ENCODE measurements at regions not wholly inside any gene's neighbourhood (a gene's known extent, or its start where the extent isn't known, plus 50 kb on each side); places are given as distances from the start of the nearest gene placed in this dataset.

- ATAC-seq (ENCODE audit: low FRiP score) (no peak), DNase-seq (no peak)
- intact Hi-C loops (cut with DNase I): no loop called here
- no peaks in the 10 kb centered on the region for H3K9me3 ChIP-seq (ENCODE audit: control insufficient read depth, low read length)
- H3K27ac ChIP-seq (ENCODE audit: low read depth in 1 of 2, low read length in 2 of 2): no peak overlapping the region
- 58 to 77% methylated on average over 1 of the region's 1 CpG for WGBS, 2 donors
- H3K27me3 ChIP-seq (ENCODE audit: control insufficient read depth in 1 of 2, insufficient read depth in 2 of 2, low read length in 1 of 2): no peaks in the 10 kb centered on the region
- no peaks in the 10 kb centered on the region for H3K4me1 ChIP-seq (ENCODE audit: control insufficient read depth in 1 of 2, insufficient read depth in 2 of 2, low read length in 2 of 2)
- H3K4me3 ChIP-seq (ENCODE audit: low read length in 2 of 2): no peak overlapping the region
- H3K36me3 ChIP-seq (ENCODE audit: control insufficient read depth in 1 of 2, insufficient read depth in 2 of 2, low read length in 1 of 2): no peaks in the 10 kb centered on the region
These were observed 860.8 kb upstream of the SLITRK5 start for GRCh38 chr13:86810361-86810760.

- H3K36me3 ChIP-seq (ENCODE audit: control insufficient read depth in 1 of 2, insufficient read depth in 2 of 2, low read length in 1 of 2): no peaks in the 10 kb centered on the region
- H3K27me3 ChIP-seq (ENCODE audit: control insufficient read depth in 1 of 2, insufficient read depth in 2 of 2, low read length in 1 of 2): no peaks in the 10 kb centered on the region
- H3K4me1 ChIP-seq (ENCODE audit: control insufficient read depth in 1 of 2, insufficient read depth in 2 of 2, low read length in 2 of 2): no peaks in the 10 kb centered on the region
- WGBS, 2 donors: 39 to 46% methylated on average over 1 of the region's 1 CpG
- H3K4me3 ChIP-seq (ENCODE audit: low read length in 2 of 2): no peak overlapping the region
- DNase-seq (no peak), ATAC-seq (ENCODE audit: low FRiP score) (no peak)
- no peak overlapping the region for H3K27ac ChIP-seq (ENCODE audit: low read depth in 1 of 2, low read length in 2 of 2)
- intact Hi-C loops (cut with DNase I): no loop called here
- H3K9me3 ChIP-seq (ENCODE audit: control insufficient read depth, low read length): peaks cover 2% of the 10 kb centered on the region
These were observed 858.0 kb upstream of the SLITRK5 start for GRCh38 chr13:86813198-86813597.

GRCh38 chr13:86825410-86825809 lies 845.8 kb upstream of the SLITRK5 start:
- Histone ChIP-seq H3K27ac (ENCODE audit: low read depth in 1 of 2, low read length in 2 of 2) (no peak overlapping the region), H3K4me3 (ENCODE audit: low read length in 2 of 2) (no peak overlapping the region), H3K4me1 (ENCODE audit: control insufficient read depth in 1 of 2, insufficient read depth in 2 of 2, low read length in 2 of 2) (no peaks in the 10 kb centered on the region), H3K9me3 (ENCODE audit: control insufficient read depth, low read length) (no peaks in the 10 kb centered on the region), H3K36me3 (ENCODE audit: control insufficient read depth in 1 of 2, insufficient read depth in 2 of 2, low read length in 1 of 2) (no peaks in the 10 kb centered on the region), H3K27me3 (ENCODE audit: control insufficient read depth in 1 of 2, insufficient read depth in 2 of 2, low read length in 1 of 2) (no peaks in the 10 kb centered on the region)
- intact Hi-C loops (cut with DNase I): no loop called here
- 79 to 88% methylated on average over 1 of the region's 1 CpG for WGBS, 2 donors
- DNase-seq (no peak), ATAC-seq (ENCODE audit: low FRiP score) (no peak)

GRCh38 chr13:86826232-86826631 lies 844.9 kb upstream of the SLITRK5 start:
- WGBS, 2 donors: 68 to 70% methylated on average over 3 of the region's 3 CpGs
- DNase-seq (no peak), ATAC-seq (ENCODE audit: low FRiP score) (no peak)
- no peak overlapping the region for H3K27ac ChIP-seq (ENCODE audit: low read depth in 1 of 2, low read length in 2 of 2)
- H3K4me3 ChIP-seq (ENCODE audit: low read length in 2 of 2): no peak overlapping the region
- no peaks in the 10 kb centered on the region for H3K27me3 ChIP-seq (ENCODE audit: control insufficient read depth in 1 of 2, insufficient read depth in 2 of 2, low read length in 1 of 2)
- no peaks in the 10 kb centered on the region for H3K9me3 ChIP-seq (ENCODE audit: control insufficient read depth, low read length)
- intact Hi-C loops (cut with DNase I): no loop called here
- no peaks in the 10 kb centered on the region for H3K4me1 ChIP-seq (ENCODE audit: control insufficient read depth in 1 of 2, insufficient read depth in 2 of 2, low read length in 2 of 2)
- H3K36me3 ChIP-seq (ENCODE audit: control insufficient read depth in 1 of 2, insufficient read depth in 2 of 2, low read length in 1 of 2): no peaks in the 10 kb centered on the region

GRCh38 chr13:86830046-86830445 lies 841.1 kb upstream of the SLITRK5 start:
- DNase-seq: no peak
- H3K9me3 ChIP-seq (ENCODE audit: control insufficient read depth, low read length): no peaks in the 10 kb centered on the region
- no peaks in the 10 kb centered on the region for H3K27me3 ChIP-seq (ENCODE audit: control insufficient read depth in 1 of 2, insufficient read depth in 2 of 2, low read length in 1 of 2)
- H3K27ac ChIP-seq (ENCODE audit: low read depth in 1 of 2, low read length in 2 of 2): no peak overlapping the region
- H3K36me3 ChIP-seq (ENCODE audit: control insufficient read depth in 1 of 2, insufficient read depth in 2 of 2, low read length in 1 of 2): no peaks in the 10 kb centered on the region
- no peaks in the 10 kb centered on the region for H3K4me1 ChIP-seq (ENCODE audit: control insufficient read depth in 1 of 2, insufficient read depth in 2 of 2, low read length in 2 of 2)
- no peak overlapping the region for H3K4me3 ChIP-seq (ENCODE audit: low read length in 2 of 2)
- 33 to 43% methylated on average over 4 of the region's 4 CpGs for WGBS, 2 donors
- intact Hi-C loops (cut with DNase I): no loop called here
- ATAC-seq (ENCODE audit: low FRiP score): no peak

- Histone ChIP-seq H3K27me3 (ENCODE audit: control insufficient read depth in 1 of 2, insufficient read depth in 2 of 2, low read length in 1 of 2) (no peaks in the 10 kb centered on the region), H3K4me3 (ENCODE audit: low read length in 2 of 2) (no peak overlapping the region), H3K27ac (ENCODE audit: low read depth in 1 of 2, low read length in 2 of 2) (no peak overlapping the region), H3K9me3 (ENCODE audit: control insufficient read depth, low read length) (no peaks in the 10 kb centered on the region), H3K4me1 (ENCODE audit: control insufficient read depth in 1 of 2, insufficient read depth in 2 of 2, low read length in 2 of 2) (no peaks in the 10 kb centered on the region), H3K36me3 (ENCODE audit: control insufficient read depth in 1 of 2, insufficient read depth in 2 of 2, low read length in 1 of 2) (no peaks in the 10 kb centered on the region)
- intact Hi-C loops (cut with DNase I): no loop called here
- ATAC-seq (ENCODE audit: low FRiP score) (no peak), DNase-seq (no peak)
- 53 to 82% methylated on average over 1 of the region's 1 CpG for WGBS, 2 donors
These were observed 840.1 kb upstream of the SLITRK5 start for GRCh38 chr13:86831084-86831483.

GRCh38 chr13:86838411-86839120 lies 832.6 kb upstream of the SLITRK5 start:
- Histone ChIP-seq H3K27me3 (ENCODE audit: control insufficient read depth in 1 of 2, insufficient read depth in 2 of 2, low read length in 1 of 2) (no peaks in the 10 kb centered on the region), H3K36me3 (ENCODE audit: control insufficient read depth in 1 of 2, insufficient read depth in 2 of 2, low read length in 1 of 2) (no peaks in the 10 kb centered on the region), H3K4me1 (ENCODE audit: control insufficient read depth in 1 of 2, insufficient read depth in 2 of 2, low read length in 2 of 2) (no peaks in the 10 kb centered on the region), H3K27ac (ENCODE audit: low read depth in 1 of 2, low read length in 2 of 2) (no peak overlapping the region), H3K9me3 (ENCODE audit: control insufficient read depth, low read length) (no peaks in the 10 kb centered on the region), H3K4me3 (ENCODE audit: low read length in 2 of 2) (no peak overlapping the region)
- DNase-seq (no peak), ATAC-seq (ENCODE audit: low FRiP score) (peak; percentile 33)
- 74 to 78% methylated on average over 10 of the region's 10 CpGs for WGBS, 2 donors
- intact Hi-C loops (cut with DNase I): no loop called here

GRCh38 chr13:86839221-86839620 lies 832.0 kb upstream of the SLITRK5 start:
- H3K9me3 ChIP-seq (ENCODE audit: control insufficient read depth, low read length): no peaks in the 10 kb centered on the region
- 56 to 62% methylated on average over 7 of the region's 7 CpGs for WGBS, 2 donors
- DNase-seq: no peak

GRCh38 chr13:86840250-86841191 lies 830.6 kb upstream of the SLITRK5 start:
- no peaks in the 10 kb centered on the region for H3K36me3 ChIP-seq (ENCODE audit: control insufficient read depth in 1 of 2, insufficient read depth in 2 of 2, low read length in 1 of 2)
- no peak overlapping the region for H3K27ac ChIP-seq (ENCODE audit: low read depth in 1 of 2, low read length in 2 of 2)
- DNase-seq (no peak), ATAC-seq (ENCODE audit: low FRiP score) (peak; percentile 60)
- H3K4me1 ChIP-seq (ENCODE audit: control insufficient read depth in 1 of 2, insufficient read depth in 2 of 2, low read length in 2 of 2): no peaks in the 10 kb centered on the region
- no peaks in the 10 kb centered on the region for H3K27me3 ChIP-seq (ENCODE audit: control insufficient read depth in 1 of 2, insufficient read depth in 2 of 2, low read length in 1 of 2)
- H3K9me3 ChIP-seq (ENCODE audit: control insufficient read depth, low read length): no peaks in the 10 kb centered on the region
- WGBS, 2 donors: 86 to 91% methylated on average over 11 of the region's 11 CpGs
- no peak overlapping the region for H3K4me3 ChIP-seq (ENCODE audit: low read length in 2 of 2)
- intact Hi-C loops (cut with DNase I): no loop called here

More at GRCh38 chr13:86839221-86839620, 832.0 kb upstream of the SLITRK5 start:
- ATAC-seq (ENCODE audit: low FRiP score): no peak
- Histone ChIP-seq H3K27ac (ENCODE audit: low read depth in 1 of 2, low read length in 2 of 2) (no peak overlapping the region), H3K36me3 (ENCODE audit: control insufficient read depth in 1 of 2, insufficient read depth in 2 of 2, low read length in 1 of 2) (no peaks in the 10 kb centered on the region), H3K4me3 (ENCODE audit: low read length in 2 of 2) (no peak overlapping the region), H3K27me3 (ENCODE audit: control insufficient read depth in 1 of 2, insufficient read depth in 2 of 2, low read length in 1 of 2) (no peaks in the 10 kb centered on the region), H3K4me1 (ENCODE audit: control insufficient read depth in 1 of 2, insufficient read depth in 2 of 2, low read length in 2 of 2) (no peaks in the 10 kb centered on the region)
- intact Hi-C loops (cut with DNase I): no loop called here
